Ascending aorta (tissue), 2 donors: ENCODE measurements at regions not wholly inside any gene's neighbourhood (a gene's known extent, or its start where the extent isn't known, plus 50 kb on each side); places are given as distances from the start of the nearest gene placed in this dataset.

Experiments used
- DNase-seq, 2 donors: peaks; one replicate each; pipeline ENCODE4 v3.0.0-alpha.2; 2019; ENCODE audit warnings: low spot score in 2 of 2
- H3K27ac ChIP-seq, 2 donors: fragments of 200-600 bp; sonication (generic); one replicate each; pipeline ENCODE4 v1.5.1; 2016 to 2017; ENCODE audit warnings: mild to moderate bottlenecking in 1 of 2
- H3K27me3 ChIP-seq: fragments of 200-600 bp; sonication (generic); one replicate; pipeline ENCODE4 v1.5.1; 2017
- H3K36me3 ChIP-seq, 2 donors: fragments of 200-600 bp; sonication (generic); one replicate each; pipeline ENCODE4 v1.5.1; 2016
- H3K4me1 ChIP-seq, 2 donors: fragments of 200-600 bp; sonication (generic); one replicate each; pipeline ENCODE4 v1.5.1; 2016 to 2017; ENCODE audit warnings: mild to moderate bottlenecking in 1 of 2
- H3K4me3 ChIP-seq, 2 donors: fragments of 200-600 bp; sonication (generic); one replicate each; pipeline ENCODE4 v1.5.1; 2016 to 2017; ENCODE audit warnings: mild to moderate bottlenecking in 1 of 2
- H3K9me3 ChIP-seq, 2 donors: fragments of 200-600 bp; sonication (generic); one replicate each; pipeline ENCODE4 v1.5.1; 2016
- CTCF ChIP-seq, 3 experiments: fragments of 200-600 bp in 2 of 3; fragments of 450-650 bp in 1 of 3; sonication (generic) in 2 of 3; IDR thresholded peaks; one replicate each; pipeline ENCODE4 v1.5.1; 2016 to 2019; ENCODE audit warnings: antibody characterized with exemption in 3 of 3, mild to moderate bottlenecking in 1 of 3, moderate library complexity in 1 of 3
- intact Hi-C: fragments of 100-400 bp; cut with DNase I; formaldehyde crosslinking; loops from one replicate; pipeline ENCODE4 v1.15.1; 2023

GRCh38 chr13:95485045-95485517 is 67.4 kb upstream of the CLDN10 start:
- Histone ChIP-seq H3K36me3 (no peaks in the 10 kb centered on the region), H3K4me1 (peaks cover 0 to 3% of the 10 kb centered on the region in 2 donors), H3K27me3 (no peaks in the 10 kb centered on the region), H3K4me3 (no peak overlapping the region), H3K27ac (peak overlapping the region in 1 of 2 donors; percentile 78), H3K9me3 (no peaks in the 10 kb centered on the region)
- no peak for TF ChIP-seq CTCF (IDR thresholded peaks at IDR 0.05)
- no peak for DNase-seq
- intact Hi-C loops = no loop called here

DNA sequence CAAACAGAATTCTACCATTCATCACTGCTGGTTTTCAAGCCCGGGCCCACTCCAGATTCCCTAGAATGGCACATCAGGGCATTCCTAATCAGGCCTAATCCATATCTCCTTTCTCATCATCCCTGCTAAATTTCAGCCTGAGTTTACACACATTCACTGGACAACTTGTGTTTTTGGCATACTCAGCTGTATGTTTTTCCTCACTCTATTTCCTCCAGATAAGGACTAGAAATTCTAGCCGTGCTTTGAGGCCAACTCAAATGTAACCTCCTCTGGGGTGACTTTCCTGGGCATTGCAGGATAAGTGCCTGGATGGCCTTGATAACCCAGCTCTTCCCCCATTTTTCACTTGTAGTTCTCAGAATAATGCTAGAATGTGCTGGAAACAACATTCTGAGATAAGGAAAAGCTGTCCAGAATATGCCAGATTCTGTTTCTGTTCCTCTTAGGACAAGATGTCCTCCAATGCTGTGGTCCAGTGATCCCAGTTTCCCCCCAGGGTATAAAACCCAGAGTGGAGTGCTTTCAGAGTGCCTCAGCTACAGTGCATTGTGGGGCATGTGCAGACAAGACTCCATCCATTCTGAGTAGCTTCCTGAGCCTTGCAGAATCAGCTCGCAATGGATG is 66.9 kb upstream of the CLDN10 start:
- Histone ChIP-seq H3K36me3 (no peaks in the 10 kb centered on the region), H3K9me3 (no peaks in the 10 kb centered on the region), H3K27ac (peak overlapping the region in 1 of 2 donors; percentile 78), H3K4me1 (peaks cover 0 to 3% of the 10 kb centered on the region in 2 donors), H3K27me3 (no peaks in the 10 kb centered on the region), H3K4me3 (no peak overlapping the region)
- TF ChIP-seq CTCF (IDR thresholded peaks at IDR 0.05) = no peak
- DNase-seq = no peak
- intact Hi-C loops = no loop called here

DNA sequence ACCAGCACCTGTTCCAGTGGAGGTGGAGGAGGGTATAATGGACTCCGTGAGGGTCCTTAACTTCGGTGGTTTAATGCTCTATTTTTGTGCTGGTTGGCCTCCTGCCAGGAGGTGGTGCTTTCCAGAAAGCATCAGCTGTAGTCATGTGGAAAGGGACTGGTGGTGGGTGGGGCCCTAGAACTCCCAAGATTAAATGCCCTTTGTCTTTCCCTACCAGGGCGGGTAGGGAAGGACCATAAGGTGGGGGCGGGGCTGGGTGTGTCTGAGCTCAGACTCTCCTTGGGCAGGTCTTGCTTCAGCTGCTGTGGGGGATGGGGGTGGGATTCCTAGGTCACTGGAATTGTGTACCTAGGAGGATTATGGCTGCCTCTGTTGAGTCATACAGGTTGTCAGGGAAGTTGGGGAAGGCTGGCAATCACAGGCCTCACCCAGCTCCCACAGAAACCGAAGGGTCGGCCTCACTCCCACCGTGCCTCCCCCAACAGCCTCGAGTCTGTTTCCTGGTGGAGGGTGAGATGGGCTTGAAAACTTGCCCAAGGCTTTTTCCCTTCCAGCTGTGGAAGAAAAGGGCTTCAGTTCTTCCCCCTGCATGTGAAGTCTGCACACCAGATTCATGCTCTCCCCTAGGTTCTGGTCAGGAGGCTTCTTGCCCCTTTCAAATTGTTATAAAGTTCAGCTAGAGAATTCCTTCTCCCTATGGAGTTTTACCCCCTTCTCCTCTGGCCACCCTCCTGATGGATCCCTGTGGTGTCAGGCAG is 60.3 kb upstream of the CLDN10 start:
- no peaks in the 10 kb centered on the region for H3K9me3 ChIP-seq
- H3K4me1 ChIP-seq = no peaks in the 10 kb centered on the region
- intact Hi-C loops = no loop called here
- no peaks in the 10 kb centered on the region for H3K36me3 ChIP-seq
- H3K27ac ChIP-seq = no peak overlapping the region
- no peaks in the 10 kb centered on the region for H3K27me3 ChIP-seq
- H3K4me3 ChIP-seq = no peak overlapping the region
- no peak for TF ChIP-seq CTCF (IDR thresholded peaks at IDR 0.05)
- DNase-seq = no peak

DNA sequence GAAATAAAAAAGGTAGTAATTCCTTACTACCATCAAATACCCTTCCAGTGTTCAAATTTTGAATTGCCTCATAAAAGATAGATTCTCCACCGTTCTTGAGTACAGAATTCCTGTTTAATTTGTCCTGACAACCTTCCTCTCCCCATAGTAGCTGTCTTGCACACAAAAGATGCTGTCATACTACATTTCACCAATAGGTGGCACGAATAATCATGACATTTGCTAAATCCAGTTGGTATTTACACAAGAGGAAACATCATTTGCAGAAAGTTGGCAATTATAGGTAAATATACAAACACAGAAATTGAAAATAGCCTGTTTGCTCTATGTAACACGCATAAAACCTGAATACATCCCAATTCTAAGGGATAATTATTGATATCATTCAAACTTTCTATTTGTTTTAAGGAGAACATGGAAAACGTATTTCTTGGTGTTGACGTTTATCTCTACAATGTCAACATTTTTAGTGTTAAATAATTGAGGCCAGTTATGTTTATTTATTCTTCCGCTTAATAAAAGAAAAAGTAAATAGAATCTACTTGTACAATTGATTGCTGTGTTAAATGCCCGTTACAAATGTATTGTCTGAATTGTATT is 58.3 kb upstream of the CLDN10 start:
- intact Hi-C loops = no loop called here
- H3K9me3 ChIP-seq = no peaks in the 10 kb centered on the region
- no peaks in the 10 kb centered on the region for H3K27me3 ChIP-seq
- H3K4me3 ChIP-seq = no peak overlapping the region
- no peak overlapping the region for H3K27ac ChIP-seq
- no peaks in the 10 kb centered on the region for H3K36me3 ChIP-seq
- peak; percentile 18 to 66 (median 51) for TF ChIP-seq CTCF (IDR thresholded peaks at IDR 0.05)
- DNase-seq = no peak
- H3K4me1 ChIP-seq = no peaks in the 10 kb centered on the region

DNA sequence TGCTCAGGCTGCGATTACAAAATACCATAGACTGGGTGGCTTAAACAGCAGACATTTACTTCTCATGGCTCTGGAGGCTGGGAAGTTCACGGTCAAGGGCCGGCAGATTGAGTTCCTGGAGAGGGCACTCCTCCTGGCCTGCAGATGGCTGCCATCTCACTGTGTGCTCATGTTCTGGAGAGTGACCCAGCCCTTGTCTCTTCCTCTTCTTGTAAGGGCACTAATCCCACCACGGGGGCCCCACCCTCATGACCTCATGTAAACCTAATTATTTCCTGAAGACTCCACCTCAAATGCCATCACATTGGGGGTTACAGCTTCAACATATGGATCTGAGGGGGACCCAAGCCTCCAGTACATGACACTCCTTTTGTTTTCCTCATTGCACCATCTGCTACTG is 56.0 kb upstream of the CLDN10 start:
- intact Hi-C loops = no loop called here
- no peaks in the 10 kb centered on the region for H3K9me3 ChIP-seq
- no peak overlapping the region for H3K27ac ChIP-seq
- no peak overlapping the region for H3K4me3 ChIP-seq
- no peak for DNase-seq
- H3K27me3 ChIP-seq = no peaks in the 10 kb centered on the region
- no peak for TF ChIP-seq CTCF (IDR thresholded peaks at IDR 0.05)
- H3K36me3 ChIP-seq = no peaks in the 10 kb centered on the region
- no peaks in the 10 kb centered on the region for H3K4me1 ChIP-seq
